ENCODE measurements at regions not wholly inside any gene's neighbourhood (a gene's known extent, or its start where the extent isn't known, plus 50 kb on each side); places are given as distances from the start of the nearest gene placed in this dataset.

DNA sequence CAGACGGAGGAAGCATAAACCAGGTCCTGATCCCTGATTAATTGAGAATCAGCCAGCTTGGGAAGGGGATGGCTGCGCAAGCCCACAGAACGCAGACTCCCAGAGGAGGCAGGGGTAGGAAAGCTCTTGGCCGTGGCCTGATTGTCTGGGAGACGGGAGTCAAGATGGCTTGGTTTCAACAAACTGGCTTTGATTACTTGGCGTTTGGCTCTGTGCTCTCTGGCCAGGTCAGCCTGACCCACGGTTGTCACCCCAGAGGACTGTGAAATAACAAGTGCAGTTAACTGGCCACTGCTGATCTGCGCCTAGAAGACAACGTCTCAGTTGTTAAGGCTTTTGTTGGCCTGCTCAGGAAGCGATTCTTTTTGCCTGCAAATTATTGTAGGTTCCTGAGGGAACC lies 387.0 kb upstream of the PROK2 start:
- H3K9ac ChIP-seq (ENCODE audit: extremely low read depth, insufficient read length, low read length): no peak overlapping the region
- no peaks in the 10 kb centered on the region for H3K27me3 ChIP-seq (ENCODE audit: insufficient read depth, low read length)
- no peak overlapping the region for H3T11ph ChIP-seq (ENCODE audit: low read length)
- no peak overlapping the region for H3K18ac ChIP-seq (ENCODE audit: insufficient read length, low read depth, low read length)
- H3K9me3 ChIP-seq (ENCODE audit: control insufficient read depth, low read depth, low read length): no peaks in the 10 kb centered on the region
- no peak overlapping the region for H4K91ac ChIP-seq (ENCODE audit: insufficient read length, low read depth, low read length)
- no peak overlapping the region for H2BK12ac ChIP-seq (ENCODE audit: insufficient read length, low read depth, low read length)
- no peak overlapping the region for H3K23ac ChIP-seq (ENCODE audit: insufficient read length, low read depth, low read length)
- no peak overlapping the region for H2AK5ac ChIP-seq (ENCODE audit: insufficient read length, low read length)
- H3K14ac ChIP-seq (ENCODE audit: insufficient read depth, low read length): no peak overlapping the region
- Mint-ChIP-seq H3K27ac (no peak overlapping the region), H3K27me3 (ENCODE audit: low read depth) (peaks cover 2% of the 10 kb centered on the region), H3K9me3 (no peaks in the 10 kb centered on the region), H3K4me3 (no peak overlapping the region), H3K36me3 (ENCODE audit: insufficient read depth in 1 of 3, low read depth in 3 of 3) (no peaks in the 10 kb centered on the region), H3K4me1 (no peaks in the 10 kb centered on the region; a peak in 1 of 4 replicates)
- no peaks in the 10 kb centered on the region for H3K79me2 ChIP-seq (ENCODE audit: insufficient read depth, low read length)
- H2BK15ac ChIP-seq (ENCODE audit: low read depth, low read length): no peak overlapping the region
- no CpG with 5 or more reads among the region's 10 CpGs for WGBS (ENCODE audit: extremely low coverage, insufficient read length, low lambda C conversion rate)
- H4K5ac ChIP-seq (ENCODE audit: insufficient read length, low read depth, low read length): no peak overlapping the region
- H4K20me1 ChIP-seq (ENCODE audit: control insufficient read depth, insufficient read depth, insufficient read length): no peaks in the 10 kb centered on the region
- no peak overlapping the region for H2BK120ac ChIP-seq (ENCODE audit: low read depth, low read length, poor library complexity, severe bottlenecking)
- H4K8ac ChIP-seq (replicated peaks; ENCODE audit: insufficient read length, low read depth, low read length): no peak overlapping the region
- no peaks in the 10 kb centered on the region for H3K23me2 ChIP-seq (ENCODE audit: insufficient read length, low read depth, low read length, poor library complexity, severe bottlenecking)
- no peak overlapping the region for H3K4ac ChIP-seq (ENCODE audit: low read depth, low read length)
- no peak overlapping the region for H2BK5ac ChIP-seq (ENCODE audit: insufficient read length, low read length)
- H2BK20ac ChIP-seq (ENCODE audit: low read depth, low read length, poor library complexity, severe bottlenecking): no peak overlapping the region
- H3K56ac ChIP-seq (ENCODE audit: insufficient read length, low read depth, low read length): no peak overlapping the region
- no peak for DNase-seq
- H2AFZ ChIP-seq (ENCODE audit: low read length): no peak overlapping the region
- no peak overlapping the region for H3K27ac ChIP-seq (ENCODE audit: insufficient read length, low read depth, low read length)
- TF ChIP-seq, protein P1, sequence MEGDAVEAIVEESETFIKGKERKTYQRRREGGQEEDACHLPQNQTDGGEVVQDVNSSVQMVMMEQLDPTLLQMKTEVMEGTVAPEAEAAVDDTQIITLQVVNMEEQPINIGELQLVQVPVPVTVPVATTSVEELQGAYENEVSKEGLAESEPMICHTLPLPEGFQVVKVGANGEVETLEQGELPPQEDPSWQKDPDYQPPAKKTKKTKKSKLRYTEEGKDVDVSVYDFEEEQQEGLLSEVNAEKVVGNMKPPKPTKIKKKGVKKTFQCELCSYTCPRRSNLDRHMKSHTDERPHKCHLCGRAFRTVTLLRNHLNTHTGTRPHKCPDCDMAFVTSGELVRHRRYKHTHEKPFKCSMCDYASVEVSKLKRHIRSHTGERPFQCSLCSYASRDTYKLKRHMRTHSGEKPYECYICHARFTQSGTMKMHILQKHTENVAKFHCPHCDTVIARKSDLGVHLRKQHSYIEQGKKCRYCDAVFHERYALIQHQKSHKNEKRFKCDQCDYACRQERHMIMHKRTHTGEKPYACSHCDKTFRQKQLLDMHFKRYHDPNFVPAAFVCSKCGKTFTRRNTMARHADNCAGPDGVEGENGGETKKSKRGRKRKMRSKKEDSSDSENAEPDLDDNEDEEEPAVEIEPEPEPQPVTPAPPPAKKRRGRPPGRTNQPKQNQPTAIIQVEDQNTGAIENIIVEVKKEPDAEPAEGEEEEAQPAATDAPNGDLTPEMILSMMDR (conservative IDR thresholded peaks at IDR 0.05): no peak
- no peaks in the 10 kb centered on the region for H3K4me1 ChIP-seq (ENCODE audit: insufficient read depth, low read length)
- H3K4me2 ChIP-seq (ENCODE audit: insufficient read depth, insufficient read length, low read length): no peak overlapping the region
- no peaks in the 10 kb centered on the region for H3K79me1 ChIP-seq (ENCODE audit: insufficient read depth, low read depth, low read length, poor library complexity, severe bottlenecking)

All from H9 (cell line).